ENCODE measurements at regions not wholly inside any gene's neighbourhood (a gene's known extent, or its start where the extent isn't known, plus 50 kb on each side); places are given as distances from the start of the nearest gene placed in this dataset.

- Histone ChIP-seq H3K23ac (ENCODE audit: insufficient read length, low read depth, low read length) (no peak overlapping the region), H3K27me3 (ENCODE audit: insufficient read depth, low read length) (no peaks in the 10 kb centered on the region), H3K9ac (ENCODE audit: extremely low read depth, insufficient read length, low read length) (no peak overlapping the region), H3K4me2 (ENCODE audit: insufficient read depth, insufficient read length, low read length) (no peak overlapping the region), H2BK15ac (ENCODE audit: low read depth, low read length) (no peak overlapping the region), H3K9me3 (ENCODE audit: control insufficient read depth, low read depth, low read length) (no peaks in the 10 kb centered on the region), H4K5ac (ENCODE audit: insufficient read length, low read depth, low read length) (no peak overlapping the region), H2AK5ac (ENCODE audit: insufficient read length, low read length) (no peak overlapping the region), H4K8ac (replicated peaks; ENCODE audit: insufficient read length, low read depth, low read length) (no peak overlapping the region), H4K20me1 (ENCODE audit: control insufficient read depth, insufficient read depth, insufficient read length) (no peaks in the 10 kb centered on the region), H3K56ac (ENCODE audit: insufficient read length, low read depth, low read length) (no peak overlapping the region), H3K23me2 (ENCODE audit: insufficient read length, low read depth, low read length, poor library complexity, severe bottlenecking) (no peaks in the 10 kb centered on the region), H3K79me2 (ENCODE audit: insufficient read depth, low read length) (no peaks in the 10 kb centered on the region), H3K18ac (ENCODE audit: insufficient read length, low read depth, low read length) (no peak overlapping the region), H2BK120ac (ENCODE audit: low read depth, low read length, poor library complexity, severe bottlenecking) (no peak overlapping the region), H3K14ac (ENCODE audit: insufficient read depth, low read length) (no peak overlapping the region), H3K27ac (ENCODE audit: insufficient read length, low read depth, low read length) (no peak overlapping the region), H3T11ph (ENCODE audit: low read length) (no peak overlapping the region), H3K4me1 (ENCODE audit: insufficient read depth, low read length) (no peaks in the 10 kb centered on the region), H3K79me1 (ENCODE audit: insufficient read depth, low read depth, low read length, poor library complexity, severe bottlenecking) (no peaks in the 10 kb centered on the region), H2BK12ac (ENCODE audit: insufficient read length, low read depth, low read length) (no peak overlapping the region), H2BK5ac (ENCODE audit: insufficient read length, low read length) (no peak overlapping the region), H3K4ac (ENCODE audit: low read depth, low read length) (no peak overlapping the region), H4K91ac (ENCODE audit: insufficient read length, low read depth, low read length) (no peak overlapping the region), H2AFZ (ENCODE audit: low read length) (no peak overlapping the region), H2BK20ac (ENCODE audit: low read depth, low read length, poor library complexity, severe bottlenecking) (no peak overlapping the region)
- WGBS (ENCODE audit: extremely low coverage, insufficient read length, low lambda C conversion rate): no CpG with 5 or more reads among the region's 3 CpGs
- Mint-ChIP-seq H3K27ac (no peak overlapping the region; a peak in 1 of 7 replicates), H3K36me3 (ENCODE audit: insufficient read depth in 1 of 3, low read depth in 3 of 3) (no peaks in the 10 kb centered on the region), H3K4me3 (no peak overlapping the region), H3K9me3 (peaks cover 0 to 3% of the 10 kb centered on the region in 2 experiments; a peak in 1 of 5 replicates), H3K27me3 (ENCODE audit: low read depth) (no peaks in the 10 kb centered on the region; the same call in 1 of the 2 replicates), H3K4me1 (peaks cover 0 to 7% of the 10 kb centered on the region in 2 experiments; a peak in 2 of 4 replicates)
- TF ChIP-seq, protein P1, sequence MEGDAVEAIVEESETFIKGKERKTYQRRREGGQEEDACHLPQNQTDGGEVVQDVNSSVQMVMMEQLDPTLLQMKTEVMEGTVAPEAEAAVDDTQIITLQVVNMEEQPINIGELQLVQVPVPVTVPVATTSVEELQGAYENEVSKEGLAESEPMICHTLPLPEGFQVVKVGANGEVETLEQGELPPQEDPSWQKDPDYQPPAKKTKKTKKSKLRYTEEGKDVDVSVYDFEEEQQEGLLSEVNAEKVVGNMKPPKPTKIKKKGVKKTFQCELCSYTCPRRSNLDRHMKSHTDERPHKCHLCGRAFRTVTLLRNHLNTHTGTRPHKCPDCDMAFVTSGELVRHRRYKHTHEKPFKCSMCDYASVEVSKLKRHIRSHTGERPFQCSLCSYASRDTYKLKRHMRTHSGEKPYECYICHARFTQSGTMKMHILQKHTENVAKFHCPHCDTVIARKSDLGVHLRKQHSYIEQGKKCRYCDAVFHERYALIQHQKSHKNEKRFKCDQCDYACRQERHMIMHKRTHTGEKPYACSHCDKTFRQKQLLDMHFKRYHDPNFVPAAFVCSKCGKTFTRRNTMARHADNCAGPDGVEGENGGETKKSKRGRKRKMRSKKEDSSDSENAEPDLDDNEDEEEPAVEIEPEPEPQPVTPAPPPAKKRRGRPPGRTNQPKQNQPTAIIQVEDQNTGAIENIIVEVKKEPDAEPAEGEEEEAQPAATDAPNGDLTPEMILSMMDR (conservative IDR thresholded peaks at IDR 0.05): no peak
- no peak for DNase-seq
Observed at GRCh38 chr5:148884339-148885020, 58.1 kb downstream of the ADRB2 start.
